ENCODE measurements at regions not wholly inside any gene's neighbourhood (a gene's known extent, or its start where the extent isn't known, plus 50 kb on each side); places are given as distances from the start of the nearest gene placed in this dataset.

DNA sequence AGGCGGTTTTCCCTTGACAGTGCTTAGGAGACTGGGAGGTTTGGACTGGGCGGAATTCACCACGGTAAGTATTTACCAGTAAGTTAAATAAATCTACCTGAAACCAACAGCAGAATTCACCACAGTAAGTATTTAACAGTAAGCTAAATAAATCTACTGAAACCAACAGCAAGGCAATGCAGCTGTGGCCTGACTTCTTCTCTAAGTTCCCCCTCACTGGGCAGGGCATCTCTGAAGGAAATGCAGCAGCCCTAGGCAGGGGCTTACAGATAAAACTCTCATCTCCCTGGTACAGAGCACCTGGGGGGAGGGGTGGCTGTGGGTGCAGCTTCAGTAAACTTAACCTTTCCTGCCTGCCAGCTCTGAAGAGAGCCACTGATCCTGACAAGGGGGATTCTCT, 432.5 kb upstream of the LRRTM1 start:
- TF ChIP-seq, protein P1, sequence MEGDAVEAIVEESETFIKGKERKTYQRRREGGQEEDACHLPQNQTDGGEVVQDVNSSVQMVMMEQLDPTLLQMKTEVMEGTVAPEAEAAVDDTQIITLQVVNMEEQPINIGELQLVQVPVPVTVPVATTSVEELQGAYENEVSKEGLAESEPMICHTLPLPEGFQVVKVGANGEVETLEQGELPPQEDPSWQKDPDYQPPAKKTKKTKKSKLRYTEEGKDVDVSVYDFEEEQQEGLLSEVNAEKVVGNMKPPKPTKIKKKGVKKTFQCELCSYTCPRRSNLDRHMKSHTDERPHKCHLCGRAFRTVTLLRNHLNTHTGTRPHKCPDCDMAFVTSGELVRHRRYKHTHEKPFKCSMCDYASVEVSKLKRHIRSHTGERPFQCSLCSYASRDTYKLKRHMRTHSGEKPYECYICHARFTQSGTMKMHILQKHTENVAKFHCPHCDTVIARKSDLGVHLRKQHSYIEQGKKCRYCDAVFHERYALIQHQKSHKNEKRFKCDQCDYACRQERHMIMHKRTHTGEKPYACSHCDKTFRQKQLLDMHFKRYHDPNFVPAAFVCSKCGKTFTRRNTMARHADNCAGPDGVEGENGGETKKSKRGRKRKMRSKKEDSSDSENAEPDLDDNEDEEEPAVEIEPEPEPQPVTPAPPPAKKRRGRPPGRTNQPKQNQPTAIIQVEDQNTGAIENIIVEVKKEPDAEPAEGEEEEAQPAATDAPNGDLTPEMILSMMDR (IDR thresholded peaks at IDR 0.05) = no peak
- TF ChIP-seq, protein P2, sequence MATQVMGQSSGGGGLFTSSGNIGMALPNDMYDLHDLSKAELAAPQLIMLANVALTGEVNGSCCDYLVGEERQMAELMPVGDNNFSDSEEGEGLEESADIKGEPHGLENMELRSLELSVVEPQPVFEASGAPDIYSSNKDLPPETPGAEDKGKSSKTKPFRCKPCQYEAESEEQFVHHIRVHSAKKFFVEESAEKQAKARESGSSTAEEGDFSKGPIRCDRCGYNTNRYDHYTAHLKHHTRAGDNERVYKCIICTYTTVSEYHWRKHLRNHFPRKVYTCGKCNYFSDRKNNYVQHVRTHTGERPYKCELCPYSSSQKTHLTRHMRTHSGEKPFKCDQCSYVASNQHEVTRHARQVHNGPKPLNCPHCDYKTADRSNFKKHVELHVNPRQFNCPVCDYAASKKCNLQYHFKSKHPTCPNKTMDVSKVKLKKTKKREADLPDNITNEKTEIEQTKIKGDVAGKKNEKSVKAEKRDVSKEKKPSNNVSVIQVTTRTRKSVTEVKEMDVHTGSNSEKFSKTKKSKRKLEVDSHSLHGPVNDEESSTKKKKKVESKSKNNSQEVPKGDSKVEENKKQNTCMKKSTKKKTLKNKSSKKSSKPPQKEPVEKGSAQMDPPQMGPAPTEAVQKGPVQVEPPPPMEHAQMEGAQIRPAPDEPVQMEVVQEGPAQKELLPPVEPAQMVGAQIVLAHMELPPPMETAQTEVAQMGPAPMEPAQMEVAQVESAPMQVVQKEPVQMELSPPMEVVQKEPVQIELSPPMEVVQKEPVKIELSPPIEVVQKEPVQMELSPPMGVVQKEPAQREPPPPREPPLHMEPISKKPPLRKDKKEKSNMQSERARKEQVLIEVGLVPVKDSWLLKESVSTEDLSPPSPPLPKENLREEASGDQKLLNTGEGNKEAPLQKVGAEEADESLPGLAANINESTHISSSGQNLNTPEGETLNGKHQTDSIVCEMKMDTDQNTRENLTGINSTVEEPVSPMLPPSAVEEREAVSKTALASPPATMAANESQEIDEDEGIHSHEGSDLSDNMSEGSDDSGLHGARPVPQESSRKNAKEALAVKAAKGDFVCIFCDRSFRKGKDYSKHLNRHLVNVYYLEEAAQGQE (IDR thresholded peaks at IDR 0.05; ENCODE audit: insufficient read depth in 1 of 2, low read depth in 2 of 2, low read length in 1 of 2) = no peak

Data from Panc1 (cell line).